ENCODE measurements at regions not wholly inside any gene's neighbourhood (a gene's known extent, or its start where the extent isn't known, plus 50 kb on each side); places are given as distances from the start of the nearest gene placed in this dataset.

GRCh38 chr2:235291461-235291860 lies 202.4 kb upstream of the AGAP1 start:
- TF ChIP-seq POLR2A (IDR thresholded peaks at IDR 0.05; ENCODE audit: low read depth, low read length), result no peak
- TF ChIP-seq POLR2AphosphoS5 (IDR thresholded peaks at IDR 0.05; ENCODE audit: low read depth, low read length), result no peak
